H9 (cell line): ENCODE measurements at regions not wholly inside any gene's neighbourhood (a gene's known extent, or its start where the extent isn't known, plus 50 kb on each side); places are given as distances from the start of the nearest gene placed in this dataset.

Experiments
- DNase-seq: peaks from one replicate; pipeline ENCODE4 v3.0.0-alpha.2; 2017
- H2AFZ ChIP-seq: one replicate; pipeline ENCODE4 v1.6.1; 2013; ENCODE audit warnings: mild to moderate bottlenecking, low read length, control low read depth, moderate library complexity
- H2AK5ac ChIP-seq: 2 replicates; pipeline ENCODE4 v1.6.1; 2013; ENCODE audit warnings: low read length, control low read depth, mixed read lengths; ENCODE audit not compliant: insufficient read length
- H2BK120ac ChIP-seq: one replicate; pipeline ENCODE4 v1.6.1; 2013; ENCODE audit warnings: low read depth, mild to moderate bottlenecking, low read length, control low read depth, inconsistent platforms; ENCODE audit not compliant: poor library complexity, severe bottlenecking
- H2BK12ac ChIP-seq: 2 replicates; pipeline ENCODE4 v1.6.1; 2013; ENCODE audit warnings: low read length, control low read depth, mixed read lengths, low read depth; ENCODE audit not compliant: insufficient read length
- H2BK15ac ChIP-seq: 2 replicates; pipeline ENCODE4 v1.6.1; 2013; ENCODE audit warnings: low read depth, low read length, control low read depth
- H2BK20ac ChIP-seq: one replicate; pipeline ENCODE4 v1.6.1; 2013; ENCODE audit warnings: low read depth, mild to moderate bottlenecking, low read length, control low read depth, inconsistent platforms; ENCODE audit not compliant: poor library complexity, severe bottlenecking
- H2BK5ac ChIP-seq: 2 replicates; pipeline ENCODE4 v1.6.1; 2013; ENCODE audit warnings: low read length, control low read depth, mixed read lengths; ENCODE audit not compliant: insufficient read length
- H3K14ac ChIP-seq: 2 replicates; pipeline ENCODE4 v1.6.1; 2013; ENCODE audit warnings: low read length, control low read depth; ENCODE audit not compliant: insufficient read depth
- H3K18ac ChIP-seq: 2 replicates; pipeline ENCODE4 v1.6.1; 2013; ENCODE audit warnings: low read depth, mild to moderate bottlenecking, mixed read lengths, low read length, control low read depth; ENCODE audit not compliant: insufficient read length
- H3K23ac ChIP-seq: 2 replicates; pipeline ENCODE4 v1.6.1; 2013; ENCODE audit warnings: low read length, control low read depth, mixed read lengths, low read depth; ENCODE audit not compliant: insufficient read length
- H3K23me2 ChIP-seq: 2 replicates; pipeline ENCODE4 v1.6.1; 2013; ENCODE audit warnings: low read depth, mild to moderate bottlenecking, mixed read lengths, low read length, control low read depth; ENCODE audit not compliant: insufficient read length, poor library complexity, severe bottlenecking
- H3K27ac ChIP-seq: 2 replicates; pipeline ENCODE4 v1.5.1; 2013; ENCODE audit warnings: low read length, control low read depth, mixed read lengths, low read depth; ENCODE audit not compliant: insufficient read length
- H3K27me3 ChIP-seq: 2 replicates; pipeline ENCODE4 v1.6.1; 2013; ENCODE audit warnings: low read length, control low read depth, inconsistent platforms; ENCODE audit not compliant: insufficient read depth
- H3K4ac ChIP-seq: 2 replicates; pipeline ENCODE4 v1.6.1; 2013; ENCODE audit warnings: low read depth, mild to moderate bottlenecking, control low read depth, inconsistent platforms, low read length, moderate library complexity
- H3K4me1 ChIP-seq: 2 replicates; pipeline ENCODE4 v1.6.1; 2013; ENCODE audit warnings: low read length, control low read depth, inconsistent platforms; ENCODE audit not compliant: insufficient read depth
- H3K4me2 ChIP-seq: 2 replicates; pipeline ENCODE4 v1.6.1; 2013; ENCODE audit warnings: low read length, control low read depth, mixed read lengths; ENCODE audit not compliant: insufficient read length, insufficient read depth
- H3K56ac ChIP-seq: 2 replicates; pipeline ENCODE4 v1.6.1; 2013; ENCODE audit warnings: low read depth, mild to moderate bottlenecking, mixed read lengths, low read length, control low read depth; ENCODE audit not compliant: insufficient read length
- H3K79me1 ChIP-seq: 2 replicates; pipeline ENCODE4 v1.6.1; 2013; ENCODE audit warnings: low read depth, mild to moderate bottlenecking, moderate library complexity, low read length, control low read depth, inconsistent platforms; ENCODE audit not compliant: insufficient read depth, poor library complexity, severe bottlenecking
- H3K79me2 ChIP-seq: 2 replicates; pipeline ENCODE4 v1.6.1; 2013; ENCODE audit warnings: low read length, control low read depth, inconsistent platforms; ENCODE audit not compliant: insufficient read depth
- H3K9ac ChIP-seq: 2 replicates; pipeline ENCODE4 v1.6.1; 2013; ENCODE audit warnings: low read length, control low read depth, mixed read lengths; ENCODE audit not compliant: insufficient read length; ENCODE audit errors: extremely low read depth
- H3K9me3 ChIP-seq: one replicate; pipeline ENCODE4 v1.6.1; 2013; ENCODE audit warnings: low read depth, low read length, inconsistent platforms; ENCODE audit not compliant: control insufficient read depth
- H3T11ph ChIP-seq: one replicate; pipeline ENCODE4 v1.6.1; 2013; ENCODE audit warnings: mild to moderate bottlenecking, low read length, control low read depth, inconsistent platforms
- H4K20me1 ChIP-seq: one replicate; pipeline ENCODE4 v1.6.1; 2013; ENCODE audit not compliant: control insufficient read depth, insufficient read length, insufficient read depth
- H4K5ac ChIP-seq: 2 replicates; pipeline ENCODE4 v1.6.1; 2013; ENCODE audit warnings: low read depth, mild to moderate bottlenecking, mixed read lengths, low read length, control low read depth; ENCODE audit not compliant: insufficient read length
- H4K8ac ChIP-seq: replicated peaks from 2 replicates; pipeline ENCODE4 v1.6.1; 2013; ENCODE audit warnings: low read length, control low read depth, mixed read lengths, low read depth; ENCODE audit not compliant: insufficient read length
- H4K91ac ChIP-seq: 2 replicates; pipeline ENCODE4 v1.6.1; 2013; ENCODE audit warnings: low read depth, mild to moderate bottlenecking, moderate library complexity, mixed read lengths, low read length, control low read depth; ENCODE audit not compliant: insufficient read length
- H3K27ac Mint-ChIP-seq, 3 experiments: 2 replicates in 2 of 3; 3 replicates in 1 of 3; pipeline ENCODE4 v1.8.0; 2020 to 2021; ENCODE audit warnings: mixed read lengths in 3 of 3, mild to moderate bottlenecking in 1 of 3, moderate library complexity in 1 of 3
- H3K27me3 Mint-ChIP-seq: 2 replicates; pipeline ENCODE4 v1.8.0; 2021; ENCODE audit warnings: low read depth, mild to moderate bottlenecking, moderate library complexity, mixed read lengths
- H3K36me3 Mint-ChIP-seq, 3 experiments: 2 replicates in 2 of 3; 3 replicates in 1 of 3; pipeline ENCODE4 v1.8.0; 2020 to 2021; ENCODE audit warnings: low read depth in 3 of 3, mixed read lengths in 3 of 3; ENCODE audit not compliant: insufficient read depth in 1 of 3
- H3K4me1 Mint-ChIP-seq, 2 experiments: 2 replicates each; pipeline ENCODE4 v1.8.0; 2020; ENCODE audit warnings: mixed read lengths in 2 of 2
- H3K4me3 Mint-ChIP-seq, 2 experiments: 2 replicates in 1 of 2; 3 replicates in 1 of 2; pipeline ENCODE4 v1.8.0; 2020 to 2021; ENCODE audit warnings: mild to moderate bottlenecking in 2 of 2, mixed read lengths in 2 of 2, moderate library complexity in 1 of 2
- H3K9me3 Mint-ChIP-seq, 2 experiments: 2 replicates in 1 of 2; 3 replicates in 1 of 2; pipeline ENCODE4 v1.8.0; 2020; ENCODE audit warnings: mild to moderate bottlenecking in 2 of 2, mixed read lengths in 2 of 2, moderate library complexity in 1 of 2
- CTCF ChIP-seq: fragments of 200-600 bp; sonication (generic); conservative IDR thresholded peaks from 3 replicates; pipeline ENCODE4 v1.8.0; 2021; ENCODE audit warnings: antibody characterized with exemption, mild to moderate bottlenecking
- WGBS: extraction: QIAGEN DNeasy Blood & Tissue Kit; methylation state at CpG from one replicate; pipeline ENCODE4 v1.1.7; 2013; ENCODE audit warnings: missing lambda C conversion rate, low lambda C conversion rate, mixed read lengths; ENCODE audit not compliant: insufficient read length; ENCODE audit errors: extremely low coverage; 5-methylcytosine and 5-hydroxymethylcytosine counted together

GRCh38 chr18:71433373-71433772, 1110.8 kb downstream of the CBLN2 start:
- no CpG with 5 or more reads among the region's 2 CpGs for WGBS
- no peaks in the 10 kb centered on the region for H3K36me3 Mint-ChIP-seq
- H2BK20ac ChIP-seq = no peak overlapping the region
- H3T11ph ChIP-seq = no peak overlapping the region
- H2BK12ac ChIP-seq = no peak overlapping the region
- no peak overlapping the region for H4K5ac ChIP-seq
- H3K23me2 ChIP-seq = no peaks in the 10 kb centered on the region
- H4K91ac ChIP-seq = no peak overlapping the region
- no peaks in the 10 kb centered on the region for H3K27me3 ChIP-seq
- H4K8ac ChIP-seq = no peak overlapping the region
- no peaks in the 10 kb centered on the region for H3K79me2 ChIP-seq
- H3K9me3 Mint-ChIP-seq = no peaks in the 10 kb centered on the region
- H3K4me1 Mint-ChIP-seq = no peaks in the 10 kb centered on the region
- no peaks in the 10 kb centered on the region for H3K9me3 ChIP-seq
- no peak overlapping the region for H3K9ac ChIP-seq
- no peak overlapping the region for H3K27ac Mint-ChIP-seq
- H3K4ac ChIP-seq = no peak overlapping the region
- H2BK15ac ChIP-seq = no peak overlapping the region
- peaks cover 1% of the 10 kb centered on the region; the same call in 1 of the 2 replicates for H3K27me3 Mint-ChIP-seq
- no peak overlapping the region for H2BK5ac ChIP-seq
- H3K4me1 ChIP-seq = no peaks in the 10 kb centered on the region
- H3K79me1 ChIP-seq = no peaks in the 10 kb centered on the region
- H2AK5ac ChIP-seq = no peak overlapping the region
- no peak overlapping the region for H3K4me2 ChIP-seq
- TF ChIP-seq CTCF = no peak
- H2AFZ ChIP-seq = no peak overlapping the region
- no peak overlapping the region for H3K23ac ChIP-seq
- no peak overlapping the region for H3K56ac ChIP-seq
- H2BK120ac ChIP-seq = no peak overlapping the region
- H3K27ac ChIP-seq = no peak overlapping the region
- H3K14ac ChIP-seq = no peak overlapping the region
- no peak overlapping the region for H3K4me3 Mint-ChIP-seq
- no peak overlapping the region for H3K18ac ChIP-seq
- no peaks in the 10 kb centered on the region for H4K20me1 ChIP-seq
- no peak for DNase-seq
